Limb (tissue), 2 donors: ENCODE measurements at regions not wholly inside any gene's neighbourhood (a gene's known extent, or its start where the extent isn't known, plus 50 kb on each side); places are given as distances from the start of the nearest gene placed in this dataset.
A peak's percentile ranks its signal among the peaks of the same experiment; 100 is the strongest.
"Not testable (repeated sequence)": the region's sequence is repeated elsewhere in the genome, so short reads cannot be mapped to it uniquely, and the experiment has no call there.

ENCODE experiments used
- DNase-seq, 2 donors: peaks; one replicate each; pipeline ENCODE4 v3.0.0-alpha.2; 2016; ENCODE audit errors: extremely low spot score in 2 of 2

DNA sequence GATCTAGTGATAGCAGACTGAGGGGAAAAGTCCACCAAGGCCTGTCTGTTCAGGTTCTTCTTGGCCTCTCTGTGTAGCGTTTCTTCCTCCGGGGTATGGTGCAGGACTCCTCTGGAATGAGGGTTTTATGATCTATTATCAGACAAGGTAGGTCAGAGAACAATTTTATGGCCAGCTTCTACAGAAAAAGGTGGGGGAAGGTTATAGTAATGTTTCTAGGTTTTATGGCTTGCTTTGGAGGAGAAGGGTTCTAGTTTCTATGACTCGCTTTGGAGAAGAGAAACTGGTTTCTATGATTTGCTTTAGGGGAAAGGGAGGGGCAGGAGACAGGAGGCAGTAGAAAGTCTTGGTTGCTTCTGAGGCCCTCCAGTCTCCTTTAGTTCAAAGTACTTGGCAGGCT is 144.8 kb upstream of the LAMA2 start:
- no peak for DNase-seq

- no peak for DNase-seq
Observed at GRCh38 chr6:128736780-128737179, 146.2 kb upstream of the LAMA2 start.

DNA sequence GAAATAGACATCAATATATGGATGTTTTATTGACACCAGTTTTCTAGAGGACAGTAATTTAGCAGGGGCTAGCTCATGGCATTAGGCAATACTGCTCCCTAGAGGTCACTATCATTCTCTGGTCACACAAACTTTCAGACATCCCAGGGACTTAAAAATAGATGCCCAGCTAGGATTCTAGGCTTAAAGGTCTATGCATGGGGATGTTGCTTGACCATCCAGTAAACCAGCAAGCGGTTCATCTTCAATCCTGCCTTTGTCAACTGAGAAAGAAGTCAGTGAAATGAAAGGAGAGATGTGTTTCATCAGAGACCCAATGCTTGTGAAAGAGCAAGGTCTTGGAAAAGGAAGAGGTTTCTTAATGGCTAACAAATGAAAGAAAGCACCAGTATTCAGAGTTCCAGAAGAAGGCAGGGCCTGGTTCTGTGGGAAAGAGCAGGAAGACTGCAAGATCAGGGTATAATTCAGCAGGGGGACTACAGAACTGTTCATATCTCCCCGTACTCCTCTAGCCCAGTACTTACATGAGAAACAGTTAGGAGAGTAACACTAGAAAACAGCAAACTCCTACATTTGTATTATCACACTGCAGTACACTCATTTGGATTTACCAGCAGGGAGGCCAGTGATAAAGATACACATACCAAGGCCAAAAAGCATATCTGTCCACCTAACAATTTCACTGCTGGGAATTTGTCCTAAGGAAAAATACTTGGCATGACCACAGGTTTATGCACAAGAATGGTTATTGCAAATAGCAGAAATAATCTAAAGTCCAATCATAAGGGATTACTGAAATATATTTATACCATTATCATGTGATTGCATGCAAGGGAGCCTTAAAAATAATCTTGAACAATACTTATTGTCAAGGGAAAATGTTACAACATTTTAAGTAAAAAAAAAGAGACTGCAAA is 151.4 kb upstream of the LAMA2 start:
- DNase-seq: peak in 1 of 2 donors; percentile 33

DNA sequence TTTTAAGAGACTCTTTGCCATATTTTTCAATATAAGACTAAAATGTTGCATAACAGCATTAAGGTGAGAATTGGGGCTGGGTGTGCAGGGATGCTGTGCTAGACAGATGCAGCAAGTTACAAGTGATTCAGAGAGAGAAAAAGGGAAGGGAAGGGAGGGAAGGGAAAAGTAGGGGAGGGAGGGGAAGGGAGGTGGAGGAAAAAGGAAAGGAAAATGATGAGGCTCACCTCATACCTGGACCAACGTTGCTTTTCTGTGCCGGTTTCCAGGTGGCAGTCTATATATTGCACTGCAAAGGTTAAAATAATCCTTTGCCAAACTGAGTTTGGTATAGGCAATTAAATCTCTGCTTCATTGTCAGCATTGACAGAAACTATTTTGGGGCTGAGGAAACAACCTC is 155.4 kb upstream of the LAMA2 start:
- DNase-seq: no peak

- peak in 1 of 2 donors; percentile 49 for DNase-seq
Observed at GRCh38 chr6:128725271-128726233, 157.4 kb upstream of the LAMA2 start.

DNA sequence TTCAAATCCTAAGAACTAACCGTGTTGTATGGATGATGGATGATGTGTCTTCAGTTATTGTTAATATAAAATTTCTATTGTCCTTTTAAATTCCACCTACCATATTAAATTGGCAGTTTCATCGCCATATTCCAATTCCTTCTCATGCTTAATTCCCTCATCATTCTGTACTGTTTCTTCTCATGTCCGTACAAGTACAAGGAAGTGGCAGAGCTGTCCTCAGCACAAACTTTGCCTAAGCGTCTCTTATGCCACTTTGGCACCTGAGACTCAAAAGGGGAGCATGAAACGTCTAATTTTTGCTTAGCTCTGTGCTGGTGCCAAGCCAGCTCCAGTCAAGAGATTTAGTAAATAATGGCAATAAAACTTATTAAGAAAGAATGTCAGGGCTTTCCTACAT is 158.2 kb upstream of the LAMA2 start:
- DNase-seq: no peak

DNA sequence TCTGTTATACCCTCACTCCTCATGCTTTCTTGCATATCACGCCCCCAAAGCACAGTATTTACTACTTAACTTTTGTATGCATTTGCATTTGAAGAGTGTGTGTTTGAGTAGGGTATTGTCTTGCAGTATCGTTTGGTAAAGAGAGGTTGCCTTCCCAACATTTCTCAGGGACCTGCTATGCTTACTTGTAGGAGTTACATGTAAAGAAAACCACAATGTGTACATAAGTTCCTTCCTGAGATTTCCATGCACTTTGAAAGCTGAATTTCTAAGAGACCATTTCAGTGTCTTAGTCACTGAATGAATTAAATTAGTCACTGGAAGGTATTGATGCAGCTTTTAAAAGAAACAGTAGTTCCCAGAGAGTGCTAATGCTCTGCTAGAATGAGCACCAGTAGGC is 159.3 kb upstream of the LAMA2 start:
- no peak for DNase-seq

GRCh38 chr6:128720891-128721290 is 162.0 kb upstream of the LAMA2 start:
- no peak for DNase-seq

DNA sequence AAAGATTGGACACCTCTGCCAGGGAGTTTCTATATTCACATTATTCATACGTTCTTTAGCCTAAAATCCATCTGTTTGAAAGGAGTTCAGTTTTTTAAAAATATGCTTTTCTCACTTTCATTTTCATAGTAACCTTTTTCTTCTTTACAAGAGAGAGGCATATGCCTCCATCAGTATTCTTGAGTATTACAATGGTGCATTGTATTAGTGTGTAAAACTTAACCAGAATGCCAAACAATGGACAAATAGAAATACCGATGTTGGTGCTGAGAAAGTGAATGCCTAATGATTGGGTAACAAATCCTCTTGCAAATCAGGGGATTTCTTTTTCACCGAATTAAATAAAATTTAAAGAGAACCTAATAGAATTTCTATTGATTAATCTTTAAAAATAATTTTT is 163.2 kb upstream of the LAMA2 start:
- no peak for DNase-seq

DNA sequence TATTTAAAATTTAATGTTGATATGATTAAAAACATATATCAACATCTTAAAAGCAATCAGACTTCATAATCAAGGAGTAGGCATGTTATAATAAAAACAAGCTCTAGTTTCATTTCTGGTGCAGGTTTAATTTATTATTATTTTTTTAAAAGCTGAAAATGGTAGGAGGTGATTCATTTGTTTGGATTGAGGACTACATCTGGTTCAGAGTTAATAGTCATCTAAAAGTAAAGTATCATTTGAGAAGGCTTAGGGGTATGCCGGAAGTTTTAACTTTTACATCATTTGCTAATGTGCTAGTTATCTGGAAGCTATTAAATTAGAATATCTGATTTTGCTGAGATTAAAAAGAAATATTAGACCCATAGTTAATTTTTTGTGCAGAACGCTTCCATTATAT is 169.5 kb upstream of the LAMA2 start:
- no peak for DNase-seq

DNA sequence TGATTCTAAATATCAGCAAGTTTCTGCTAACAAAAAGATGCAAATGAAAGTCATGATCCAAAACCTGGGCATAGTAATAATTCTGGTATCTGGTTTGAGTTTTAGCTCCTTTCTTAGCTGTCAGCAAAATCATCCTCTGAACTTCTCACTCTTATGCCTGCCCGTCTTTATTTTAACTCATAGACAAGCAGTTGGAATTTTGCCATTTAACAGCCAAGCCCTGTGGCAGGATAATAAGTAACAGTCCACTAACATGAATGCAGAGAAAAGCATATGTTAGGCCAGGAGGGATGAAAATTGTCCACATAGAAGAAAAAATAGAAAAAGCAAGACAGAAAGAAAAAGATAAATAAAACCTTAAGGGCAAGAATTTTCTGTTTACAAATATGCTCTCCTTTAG is 170.0 kb upstream of the LAMA2 start:
- DNase-seq: no peak

DNA sequence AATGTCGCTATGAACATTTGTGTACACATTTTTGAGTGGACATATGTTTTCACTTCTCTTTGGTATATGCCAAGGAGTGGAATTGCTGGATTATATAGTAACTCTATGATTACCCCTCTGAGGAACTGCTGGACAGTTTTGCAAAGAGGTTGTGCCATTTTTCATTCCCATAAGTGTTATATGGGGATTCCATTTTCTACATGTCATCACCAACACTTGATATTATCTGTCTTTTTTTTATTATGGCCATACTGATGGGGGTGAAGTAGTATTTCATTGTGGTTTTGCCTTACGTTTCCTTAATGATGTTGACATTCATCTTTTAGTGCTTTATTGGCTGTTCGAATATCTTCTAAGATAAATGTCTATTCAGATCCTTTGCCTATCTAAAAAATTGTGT is 171.8 kb upstream of the LAMA2 start:
- DNase-seq: no peak

GRCh38 chr6:128710315-128710714 is 172.6 kb upstream of the LAMA2 start:
- no peak for DNase-seq

GRCh38 chr6:128704601-128705000 is 178.3 kb upstream of the LAMA2 start:
- DNase-seq: no peak

- DNase-seq: not testable (repeated sequence)
Observed at GRCh38 chr6:128703794-128704193, 179.1 kb upstream of the LAMA2 start.

DNA sequence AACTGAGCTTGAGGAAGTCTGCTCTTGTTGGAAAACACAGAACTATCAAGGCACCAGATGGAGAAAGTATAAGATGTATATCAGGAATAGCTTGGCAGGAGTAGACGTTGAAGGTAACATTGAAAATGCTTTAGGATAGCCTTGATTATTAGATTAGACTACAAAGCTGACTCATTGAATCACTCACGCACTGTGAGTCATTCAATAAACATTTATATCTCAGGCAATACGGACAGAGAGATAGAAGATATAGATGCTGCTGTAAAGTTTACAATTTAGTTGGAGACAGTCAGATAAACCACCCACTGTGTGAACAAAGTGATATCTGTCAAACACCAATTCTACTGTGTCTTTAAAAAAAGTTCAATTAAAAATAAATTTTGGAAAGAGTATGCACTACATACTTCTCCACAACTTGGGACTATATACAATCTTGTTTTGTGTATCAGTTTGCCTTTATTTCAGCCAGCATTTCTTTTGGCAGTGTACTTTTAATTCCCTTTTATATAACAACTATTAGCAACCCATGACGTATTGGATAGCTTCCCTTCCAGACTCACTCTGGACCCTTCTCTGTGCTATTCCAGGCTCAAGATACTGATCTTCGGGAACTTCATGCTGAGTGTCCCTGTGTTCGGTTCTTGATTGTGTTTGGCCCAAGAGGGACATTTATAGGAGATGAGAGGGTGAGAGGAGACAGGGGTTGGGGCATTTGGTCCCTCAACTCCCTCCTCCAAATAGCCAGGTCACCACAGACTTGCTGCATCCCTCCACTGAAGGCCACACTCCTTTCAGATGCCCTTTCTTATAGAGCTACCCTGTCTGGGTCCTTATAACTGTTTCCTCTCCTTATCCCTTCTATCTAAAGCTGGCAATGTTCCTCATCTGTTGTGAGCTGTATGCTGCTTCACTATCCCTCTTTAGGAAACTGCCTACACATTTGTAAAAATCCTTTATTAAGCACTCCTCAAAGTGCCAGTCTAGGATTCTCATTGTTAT is 176.6 kb upstream of the PTPRK start:
- no peak for DNase-seq

DNA sequence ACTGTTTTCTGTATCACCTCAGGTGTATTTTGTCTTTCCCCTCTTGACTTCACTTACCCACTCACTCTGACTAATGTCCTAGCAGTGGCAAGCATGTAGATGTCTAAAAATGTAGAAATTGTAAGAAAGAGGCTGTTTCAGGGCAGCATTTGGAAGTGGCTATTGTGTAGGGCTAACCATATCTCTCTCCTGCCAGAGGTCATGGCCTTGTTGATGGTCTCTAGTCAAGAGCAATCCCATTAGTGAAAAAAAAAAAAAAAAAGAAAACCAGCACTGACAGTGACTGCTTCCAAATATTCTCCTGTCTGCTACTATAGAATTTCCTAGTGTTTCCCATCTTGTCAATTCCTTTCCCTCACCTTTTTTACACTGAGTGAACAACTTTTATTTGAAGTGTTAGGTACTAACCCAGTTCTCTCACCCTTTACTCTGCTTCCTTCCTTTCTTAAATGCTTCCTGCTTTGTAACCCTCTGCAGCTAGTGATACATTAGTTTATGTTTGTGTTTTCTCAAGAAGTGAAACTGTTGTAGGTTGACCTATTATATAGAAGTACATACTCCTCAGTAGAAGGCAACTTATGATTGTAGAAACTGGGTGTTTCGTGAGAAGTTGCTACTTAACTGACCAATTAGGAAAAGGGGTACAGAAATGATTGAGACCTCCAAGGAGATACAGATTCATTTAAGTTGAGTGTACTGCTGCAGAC is 174.1 kb upstream of the PTPRK start:
- no peak for DNase-seq

GRCh38 chr6:128690063-128690462 is 169.7 kb upstream of the PTPRK start:
- DNase-seq: no peak

- DNase-seq: no peak
Observed at GRCh38 chr6:128686084-128686483, 165.7 kb upstream of the PTPRK start.

- DNase-seq: no peak
Observed at GRCh38 chr6:128676456-128676855, 156.1 kb upstream of the PTPRK start.
